ENCODE measurements at regions not wholly inside any gene's neighbourhood (a gene's known extent, or its start where the extent isn't known, plus 50 kb on each side); places are given as distances from the start of the nearest gene placed in this dataset.

DNA sequence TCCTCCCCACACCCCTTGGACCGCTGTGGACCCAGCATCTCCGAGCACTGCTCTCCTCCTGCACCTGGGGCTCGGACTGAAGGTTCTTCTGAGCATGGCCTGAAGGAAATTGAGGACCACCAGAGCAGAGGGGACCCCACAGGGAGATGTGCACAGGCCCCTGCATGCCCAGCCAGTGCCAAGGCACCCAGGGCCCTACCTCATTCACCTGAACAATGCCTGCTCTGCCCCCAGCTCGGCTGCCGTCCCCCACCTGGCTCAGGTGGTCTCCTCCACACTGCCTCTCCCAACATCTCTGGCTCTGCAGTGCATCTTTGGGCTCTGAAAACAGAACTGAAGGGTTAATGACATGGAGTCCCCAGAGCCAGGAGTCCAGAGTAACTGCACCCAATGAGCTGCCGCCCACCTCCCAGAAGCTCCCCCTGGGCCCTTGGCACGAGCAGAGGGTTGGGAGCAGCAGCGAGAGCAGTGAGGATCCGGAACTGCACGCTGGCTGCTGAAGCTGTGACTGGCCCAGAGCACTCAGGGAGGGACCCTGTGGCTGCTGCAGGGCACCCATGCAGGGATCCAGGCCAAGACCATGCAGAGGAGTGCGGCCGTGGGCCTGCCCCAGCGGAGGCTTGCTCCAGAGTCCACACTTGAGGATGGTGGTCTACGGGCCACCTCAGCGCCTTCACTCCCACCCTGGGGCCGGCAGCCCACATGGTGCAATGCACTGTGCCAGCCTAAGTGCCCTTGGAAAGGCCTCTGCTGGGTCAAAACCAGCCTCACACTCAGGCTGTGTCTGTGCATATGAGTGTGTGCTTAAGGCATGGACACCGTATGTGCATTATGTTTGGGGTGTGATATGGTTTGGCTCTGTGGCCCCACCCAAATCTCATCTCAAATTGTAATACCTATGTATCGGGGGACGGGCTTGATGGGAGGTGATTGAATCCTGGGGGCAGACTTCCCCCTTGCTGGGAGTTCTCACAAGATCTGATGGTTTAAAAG is 686.1 kb downstream of the TBC1D22A start:
- no peak for DNase-seq

DNA sequence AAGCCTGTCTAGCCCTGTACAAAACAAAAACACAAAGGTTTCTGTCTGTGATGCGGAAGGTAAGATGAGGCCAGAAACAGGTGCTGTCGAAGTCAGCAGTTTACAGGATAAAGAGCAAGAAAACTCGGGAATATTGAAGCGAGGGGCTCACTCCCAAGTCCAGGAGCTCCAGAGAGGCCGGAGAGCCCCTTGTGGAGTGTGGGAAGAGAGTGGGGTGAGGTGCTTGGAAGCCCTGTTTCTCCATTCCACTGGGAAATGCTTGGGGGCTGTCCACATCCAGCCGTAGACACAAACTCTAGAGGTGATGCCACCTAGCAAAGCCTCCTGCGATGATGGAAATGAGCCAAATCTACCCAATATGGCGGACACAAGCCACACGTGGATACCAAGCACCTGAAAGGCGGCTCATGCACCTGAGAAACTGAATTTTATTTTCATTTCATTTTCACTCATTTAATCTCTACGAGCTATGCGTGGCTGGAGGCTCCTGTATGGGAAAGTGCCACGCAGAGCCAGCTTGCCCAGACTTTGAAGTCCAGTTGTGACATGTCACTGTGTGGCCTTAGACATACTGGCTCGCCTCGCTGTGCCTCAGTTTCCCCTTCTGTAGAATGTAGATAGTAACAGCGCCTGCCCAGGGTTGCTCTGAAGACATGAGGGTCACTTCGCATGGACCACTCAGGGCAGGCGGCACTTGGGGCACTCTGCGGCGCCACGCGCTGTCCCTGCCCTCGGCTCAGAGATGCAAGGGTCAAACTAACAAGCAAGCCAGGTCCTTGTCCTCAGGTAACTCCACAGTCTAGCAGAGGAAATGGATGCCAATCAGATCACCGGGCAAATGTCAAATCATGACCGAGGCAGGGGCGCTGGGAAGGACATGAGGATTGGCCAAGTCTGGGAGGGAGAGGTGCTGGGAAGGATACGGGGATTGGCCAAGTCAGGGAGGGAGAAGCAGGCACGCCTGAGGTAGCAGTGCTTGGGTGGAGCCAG is 684.7 kb downstream of the TBC1D22A start:
- no peak for DNase-seq

DNA sequence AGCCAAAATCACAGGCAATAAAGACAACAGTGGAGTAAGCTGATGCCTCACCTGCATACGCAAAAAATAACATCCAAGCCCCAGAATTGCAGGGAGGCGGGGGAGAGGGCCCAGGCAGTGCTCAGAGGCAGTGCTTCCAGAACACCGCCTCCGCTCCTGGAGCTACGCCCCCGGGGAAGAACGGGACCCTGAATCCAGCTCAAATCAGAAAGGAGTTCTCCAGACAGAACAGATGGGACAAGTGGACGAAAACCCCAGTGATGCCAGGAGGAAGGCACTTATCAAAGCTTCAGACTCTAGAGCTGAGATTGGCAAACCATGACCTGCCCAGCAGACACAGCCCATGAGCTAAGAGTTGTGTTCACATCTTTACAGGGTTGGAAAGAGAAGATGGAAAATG is 683.9 kb downstream of the TBC1D22A start:
- no peak for DNase-seq

DNA sequence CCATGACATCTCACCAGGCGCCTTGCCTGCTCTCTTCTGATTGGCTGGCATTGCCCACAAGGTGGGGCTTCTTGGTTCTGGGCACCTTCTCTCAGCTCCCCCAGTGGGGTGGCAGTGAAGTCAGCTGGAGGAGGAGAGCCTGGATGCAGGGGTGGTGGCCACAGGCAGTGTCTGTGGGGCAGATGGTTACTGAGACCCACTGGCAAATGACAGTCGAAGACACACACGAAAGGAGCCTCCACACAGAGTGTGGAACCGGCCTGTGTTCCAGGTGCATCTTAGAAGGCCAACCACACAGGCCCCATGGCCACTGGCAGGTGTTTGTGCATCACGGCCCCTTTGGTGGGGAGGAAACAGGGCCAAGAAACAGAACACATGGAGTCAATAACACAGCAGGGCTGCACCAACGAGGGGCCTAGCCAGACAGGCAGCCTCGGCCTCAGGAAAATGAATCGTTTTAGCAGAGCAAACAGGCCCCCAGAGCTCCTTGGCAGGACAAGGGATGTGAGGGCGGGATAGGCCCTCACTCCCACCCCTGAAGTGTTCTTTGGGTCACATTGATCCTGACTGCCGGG is 683.4 kb downstream of the TBC1D22A start:
- DNase-seq, result no peak

DNA sequence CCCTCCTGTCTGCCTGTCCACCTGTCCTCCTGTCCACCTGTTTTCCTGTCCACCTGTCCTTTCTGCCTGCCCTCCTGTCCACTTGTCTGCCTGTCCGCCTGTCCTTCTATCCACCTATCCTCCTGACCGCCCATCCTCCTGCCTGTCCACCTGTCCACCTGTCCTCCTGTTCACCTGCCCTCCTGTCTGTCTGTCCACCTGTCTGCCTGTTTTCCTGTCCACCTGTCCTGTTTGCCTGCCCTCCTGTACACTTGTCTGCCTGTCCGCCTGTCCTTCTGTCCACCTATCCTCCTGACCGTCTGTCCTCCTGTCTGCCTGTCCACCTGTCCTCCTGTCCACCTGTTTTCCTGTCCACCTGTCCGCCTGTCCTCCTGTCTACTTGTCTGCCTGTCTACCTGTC is 682.8 kb downstream of the TBC1D22A start:
- no peak for DNase-seq

DNA sequence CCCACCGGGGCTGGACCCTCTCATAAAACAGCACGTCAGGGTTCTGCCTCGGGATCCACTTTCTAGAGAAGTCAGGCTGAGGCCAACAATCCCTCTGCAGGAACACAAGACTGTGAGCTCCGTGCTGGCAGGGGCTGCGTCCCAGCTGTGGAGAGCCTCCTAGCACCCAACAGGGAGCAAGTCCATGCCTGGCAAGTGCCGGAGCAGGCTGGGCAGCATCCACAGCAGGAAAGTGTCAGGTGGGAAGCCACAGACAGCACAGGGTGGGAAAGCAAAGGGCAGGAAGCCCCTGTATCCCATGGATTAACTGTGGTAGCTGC is 682.3 kb downstream of the TBC1D22A start:
- no peak for DNase-seq

DNA sequence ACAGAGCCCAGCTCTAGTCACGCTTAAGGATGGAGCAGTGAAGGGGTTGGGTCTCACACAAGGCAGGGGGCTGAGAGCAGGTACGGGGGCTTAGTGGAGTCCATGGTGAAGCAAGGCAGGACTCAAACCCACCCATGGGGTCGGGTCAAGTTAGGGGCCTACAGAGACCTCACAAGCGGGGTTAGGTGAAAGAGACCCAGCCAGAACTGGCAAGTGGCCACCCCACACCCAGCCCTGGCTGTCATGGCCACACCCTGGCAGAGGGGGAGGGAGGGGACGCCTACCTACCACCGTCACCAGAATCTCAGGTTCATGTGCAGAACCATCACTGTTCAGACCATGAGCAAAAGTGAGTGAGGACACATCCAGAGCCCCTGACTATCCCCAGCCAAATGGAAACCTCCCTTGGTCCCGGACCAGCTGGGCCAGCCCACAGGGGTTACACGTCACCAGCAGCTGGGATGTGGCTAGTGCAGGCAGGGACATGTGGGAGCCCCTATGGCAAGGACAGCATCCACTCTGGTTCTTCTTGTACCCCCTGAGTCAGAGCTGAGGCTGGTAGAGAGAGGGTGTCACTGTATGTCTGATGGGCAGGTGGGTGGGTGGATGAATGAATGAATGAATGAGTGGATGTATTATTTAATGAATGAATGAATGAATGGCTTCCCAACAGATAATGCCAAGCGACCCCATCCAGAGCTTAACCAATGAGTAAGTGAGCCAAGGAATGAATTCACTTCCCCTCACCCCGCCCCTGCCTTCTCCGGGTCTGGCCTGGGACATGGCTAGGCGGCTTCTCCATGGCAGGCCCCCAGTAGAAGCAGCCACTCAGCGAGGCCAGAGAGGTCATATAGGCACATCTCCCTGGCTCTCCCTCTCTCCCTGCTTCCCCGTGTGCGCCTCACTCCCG is 681.6 kb downstream of the TBC1D22A start:
- no peak for DNase-seq

DNA sequence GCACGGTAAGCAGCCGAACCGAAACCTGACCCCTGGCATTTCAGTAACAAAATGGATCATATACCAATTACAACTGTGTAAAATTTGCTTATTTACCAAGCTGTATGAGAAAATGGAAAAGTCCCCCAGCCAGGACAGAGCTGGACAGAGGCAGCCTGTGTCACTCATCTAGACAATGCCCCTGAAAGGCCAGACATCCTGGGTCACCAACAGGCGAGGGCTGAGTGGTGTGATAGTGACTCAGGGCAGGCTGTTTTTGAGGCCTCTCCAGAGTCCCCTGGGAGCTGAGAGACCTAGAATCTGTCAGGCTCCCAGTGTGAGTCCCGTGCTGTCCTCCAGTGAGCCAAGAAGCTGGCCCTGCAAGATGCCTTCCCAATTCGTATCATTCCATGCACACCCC is 680.4 kb downstream of the TBC1D22A start:
- DNase-seq, result no peak

DNA sequence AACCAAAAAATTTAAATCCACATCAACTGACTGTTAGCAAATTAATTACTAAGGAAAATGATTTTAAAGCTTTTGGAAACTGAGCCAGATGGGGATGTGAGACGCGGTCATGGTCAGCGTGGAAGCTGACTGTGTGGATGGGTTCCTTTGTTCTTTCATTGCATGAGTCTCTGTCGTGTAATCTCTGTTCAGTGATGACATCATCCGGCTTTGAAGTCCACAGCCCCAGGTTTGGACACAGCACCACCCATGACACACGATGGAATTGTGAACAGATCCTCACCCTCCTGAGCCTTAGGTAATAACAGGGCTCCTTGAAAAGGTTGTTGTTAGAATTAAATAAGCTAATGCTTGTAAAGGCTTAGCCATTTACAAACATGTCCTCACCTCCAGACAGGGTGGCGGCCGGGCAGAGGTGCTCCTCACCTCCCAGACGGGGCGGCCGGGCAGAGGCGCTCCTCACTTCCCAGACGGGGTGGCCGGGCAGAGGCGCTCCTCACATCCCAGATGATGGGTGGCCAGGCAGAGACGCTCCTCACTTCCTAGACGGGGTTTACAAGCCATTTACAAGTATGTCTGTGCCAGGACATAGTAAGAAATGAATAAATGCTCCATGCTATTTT is 677.3 kb downstream of the TBC1D22A start:
- DNase-seq, result no peak

DNA sequence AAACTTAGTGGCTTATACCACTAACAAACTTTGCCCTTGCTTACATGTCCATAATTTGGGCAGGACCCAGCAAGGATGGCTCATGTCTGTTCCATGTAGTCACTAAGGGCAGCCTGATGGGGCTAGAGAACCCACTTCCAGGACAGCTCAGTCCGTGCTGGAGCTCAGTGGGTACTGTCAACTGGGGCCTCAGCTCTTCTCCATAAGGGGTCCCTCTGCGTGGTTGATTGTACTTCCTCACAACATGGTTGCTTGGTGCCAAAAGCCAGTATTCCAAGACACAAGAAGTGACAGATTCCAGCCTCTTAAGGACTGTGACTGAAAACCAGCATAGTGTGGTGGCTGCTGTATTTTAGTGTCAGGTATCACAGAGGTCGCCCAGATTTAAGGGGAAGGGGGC is 675.2 kb downstream of the TBC1D22A start:
- DNase-seq, result no peak

DNA sequence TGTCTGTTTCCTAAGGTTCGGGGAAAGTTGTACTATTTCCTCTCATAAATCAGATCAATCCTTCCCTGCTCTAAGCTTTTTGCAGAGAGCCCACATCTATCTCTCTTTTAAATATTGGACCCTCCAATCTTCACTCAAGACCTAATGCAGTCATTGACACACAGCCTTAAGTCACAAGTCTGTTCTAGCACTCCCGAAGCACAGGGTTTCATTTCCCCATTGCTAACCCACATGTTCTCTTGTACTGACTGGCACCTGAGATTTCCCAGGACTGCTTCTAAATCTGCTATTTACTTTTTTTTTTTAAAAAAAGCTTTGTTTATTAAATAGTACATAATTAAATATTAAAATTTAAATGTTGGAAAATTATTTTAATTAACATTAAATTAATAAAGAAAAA is 674.7 kb downstream of the TBC1D22A start:
- DNase-seq, result no peak

DNA sequence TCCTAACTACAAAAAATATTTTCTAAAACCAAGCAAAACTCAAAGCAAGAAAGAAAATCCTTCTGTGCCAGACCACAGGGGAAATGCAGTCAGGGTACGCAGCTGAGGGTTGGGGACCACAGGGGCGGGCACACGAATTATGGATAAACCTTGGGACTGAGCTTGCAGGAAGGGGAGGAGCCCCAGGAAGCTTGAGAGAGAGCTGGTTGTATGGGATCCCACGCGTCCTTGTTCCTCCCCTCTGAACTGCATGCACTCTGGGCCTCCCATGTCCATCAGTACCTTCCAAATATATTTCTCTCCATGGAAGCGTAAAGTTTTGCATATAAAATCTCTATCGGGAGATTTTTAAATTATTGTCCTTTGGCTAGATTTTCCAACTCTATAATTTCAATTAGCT is 673.4 kb downstream of the TBC1D22A start:
- no peak for DNase-seq

DNA sequence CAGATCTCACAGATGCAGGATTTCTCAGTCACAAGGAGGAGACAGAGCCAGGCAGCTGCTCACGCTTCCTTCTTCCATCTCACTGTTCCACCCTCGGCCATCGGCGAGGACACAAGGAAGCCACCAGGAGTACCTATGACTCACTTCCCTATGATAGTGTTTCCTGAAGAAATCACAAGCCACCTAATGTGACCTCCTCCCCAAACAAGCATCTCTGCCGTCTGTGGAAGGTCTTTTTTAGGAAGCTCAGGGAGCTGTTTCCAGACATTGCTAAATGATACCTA is 672.7 kb downstream of the TBC1D22A start:
- DNase-seq, result no peak

DNA sequence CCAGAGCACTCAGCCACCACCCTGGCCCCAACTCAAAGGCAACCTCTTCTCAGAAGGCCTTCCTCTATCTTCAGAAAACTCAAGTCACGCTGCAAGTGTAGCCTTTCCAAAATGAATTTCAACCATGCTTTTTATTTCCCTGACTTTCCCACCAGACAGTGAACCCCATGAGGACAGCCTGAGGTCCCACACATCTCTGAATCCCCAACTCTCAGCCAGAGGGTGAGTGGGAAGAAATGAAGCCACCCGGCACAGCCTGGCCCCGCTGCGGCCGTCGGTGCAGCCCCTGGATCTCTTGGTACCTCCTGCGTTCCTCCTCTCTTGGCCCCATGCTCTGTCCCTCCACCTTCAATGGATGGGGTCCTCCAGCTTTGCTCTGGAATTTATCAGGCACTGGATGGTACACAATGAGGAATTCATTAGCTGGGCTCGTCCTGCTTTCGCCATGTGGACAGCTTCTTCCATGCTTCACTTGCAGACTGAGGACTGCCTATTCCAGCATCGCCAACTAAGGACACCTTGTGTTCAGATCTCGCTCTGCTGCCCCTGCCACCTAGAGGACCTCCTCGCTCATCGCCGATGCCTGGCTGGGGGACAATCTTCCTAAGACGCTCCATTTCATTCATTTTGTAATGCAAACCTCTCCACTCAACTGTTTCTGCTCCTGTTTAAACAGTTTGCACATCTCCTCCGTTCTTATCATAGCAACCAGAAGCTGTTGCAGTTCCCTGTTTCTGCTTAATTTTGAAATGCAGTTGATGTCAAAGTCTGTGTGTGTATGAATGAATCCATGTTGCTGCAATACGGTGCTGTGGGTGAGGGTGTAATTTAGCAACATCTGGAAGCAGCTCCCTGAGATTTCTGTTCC is 672.1 kb downstream of the TBC1D22A start:
- DNase-seq, result no peak

DNA sequence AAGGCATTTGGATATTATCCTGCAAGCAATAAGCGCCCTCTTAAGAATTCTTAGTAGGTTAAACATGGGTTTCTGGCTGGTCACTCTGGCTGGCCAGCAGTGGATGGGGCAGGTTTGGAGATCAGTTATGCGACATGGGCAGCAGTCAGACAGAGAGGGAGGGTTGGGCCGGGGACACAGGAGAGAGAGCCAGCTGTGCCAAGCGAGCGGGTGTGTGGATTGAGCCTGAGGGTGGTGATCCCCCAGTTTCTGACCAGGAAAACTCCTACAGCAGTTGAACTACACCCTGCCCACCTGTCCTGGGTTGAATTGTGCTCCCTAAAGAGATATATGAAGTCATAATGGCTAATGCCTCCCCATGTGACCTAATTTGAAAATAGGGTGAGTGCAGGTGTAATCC is 671.2 kb downstream of the TBC1D22A start:
- DNase-seq, result no peak

DNA sequence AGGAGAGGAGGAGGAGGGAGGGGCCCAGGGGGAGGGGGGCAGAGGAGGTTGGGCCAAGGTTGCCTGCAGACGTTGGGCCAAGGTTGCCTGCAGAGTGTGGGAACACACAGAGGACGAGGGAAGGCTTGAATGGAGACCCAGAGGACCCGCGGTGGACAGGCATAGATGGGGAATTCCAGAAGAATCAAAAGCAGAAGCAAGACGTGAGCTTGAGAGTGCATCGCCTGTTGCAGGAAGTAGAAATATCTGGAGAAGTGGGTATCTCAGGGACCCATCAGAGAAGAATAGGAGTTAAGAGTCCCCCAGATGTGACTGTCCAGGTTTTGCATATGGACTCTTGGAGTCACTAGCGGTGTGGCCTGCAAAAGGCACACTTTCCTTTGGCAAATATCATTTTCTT is 670.2 kb downstream of the TBC1D22A start:
- no peak for DNase-seq

DNA sequence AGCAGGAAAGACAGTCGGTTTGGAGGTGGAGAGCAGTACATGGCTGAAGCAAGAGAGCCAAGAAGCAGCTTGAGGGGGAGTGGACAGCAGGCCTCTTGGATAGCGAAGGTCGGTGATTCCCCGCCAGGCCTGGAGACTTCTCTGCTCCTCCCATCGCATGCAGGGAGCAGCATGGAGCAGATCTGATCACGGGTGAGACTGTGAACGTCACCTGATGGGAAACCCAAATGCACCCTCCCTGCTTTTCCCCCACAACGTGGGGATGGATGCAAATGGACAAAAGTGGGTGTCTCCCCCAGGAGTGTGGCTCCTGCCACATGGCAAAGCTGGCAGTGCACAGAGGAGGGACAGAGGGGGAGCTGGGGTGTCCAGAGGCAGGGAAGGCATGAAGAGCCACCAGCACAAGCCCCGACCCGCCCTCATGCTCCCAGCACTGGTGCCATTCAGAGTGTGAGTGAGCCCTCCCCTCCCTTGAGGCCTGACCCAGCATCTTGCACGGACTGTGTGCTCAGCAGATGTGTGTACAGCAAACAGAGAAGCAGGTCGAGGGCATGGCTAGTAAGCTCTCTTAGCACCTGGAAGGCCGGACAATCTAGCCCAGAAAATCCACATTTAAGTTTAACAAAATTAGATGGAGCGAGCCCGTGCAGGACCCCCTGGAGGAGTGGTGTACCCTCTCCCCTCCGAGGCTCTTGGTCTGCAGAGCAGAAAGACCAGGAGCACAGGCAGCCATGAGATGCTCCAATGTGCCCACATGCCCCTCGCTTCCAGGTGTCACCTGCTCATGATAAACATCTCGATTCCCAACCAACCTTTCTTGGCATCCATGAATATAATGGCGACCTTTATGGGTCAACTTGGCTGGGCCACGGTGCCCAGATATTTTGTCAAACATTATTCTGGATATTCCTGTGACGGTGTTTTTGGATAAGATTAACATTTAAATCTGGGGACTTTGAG is 661.7 kb downstream of the TBC1D22A start:
- no peak for DNase-seq

DNA sequence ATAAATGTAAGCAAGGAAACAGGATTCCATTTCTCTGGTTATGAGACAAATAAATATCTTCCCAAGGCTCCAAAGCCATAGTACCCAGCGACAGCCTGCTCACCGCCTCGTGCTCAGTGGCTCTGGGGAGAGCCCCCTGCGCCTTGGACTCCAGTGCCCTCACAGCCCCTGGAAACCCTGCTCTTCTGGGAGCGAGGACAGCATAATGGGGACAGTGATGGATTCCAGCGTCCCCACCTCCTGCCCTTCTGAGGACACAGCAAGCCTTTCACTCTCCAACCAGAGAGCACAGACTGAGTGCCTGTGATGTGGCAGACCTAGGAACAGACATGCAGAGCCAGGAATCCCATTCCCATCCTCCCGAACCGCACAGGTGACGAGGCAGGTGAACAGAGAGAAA is 660.8 kb downstream of the TBC1D22A start:
- no peak for DNase-seq

DNA sequence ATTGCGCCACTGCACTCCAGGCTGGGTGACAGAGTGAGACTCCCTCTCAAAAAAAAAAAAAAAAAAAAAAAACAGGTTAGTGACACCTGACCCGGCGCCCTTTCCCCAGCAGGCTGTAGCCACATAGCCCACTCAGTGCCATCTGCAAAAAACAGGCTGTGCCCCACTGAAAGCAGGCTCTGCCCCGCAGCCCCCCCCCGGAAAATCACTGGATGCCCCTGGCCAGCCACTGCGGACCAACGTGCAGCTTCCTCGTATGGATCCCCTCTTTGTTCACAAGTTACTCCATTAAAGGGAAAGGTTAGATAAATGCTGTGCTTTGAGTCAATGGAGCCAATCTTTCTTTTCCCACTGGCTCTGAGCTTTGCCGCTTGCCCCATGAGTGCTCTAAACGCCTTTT is 660.3 kb downstream of the TBC1D22A start:
- DNase-seq, result no peak

DNA sequence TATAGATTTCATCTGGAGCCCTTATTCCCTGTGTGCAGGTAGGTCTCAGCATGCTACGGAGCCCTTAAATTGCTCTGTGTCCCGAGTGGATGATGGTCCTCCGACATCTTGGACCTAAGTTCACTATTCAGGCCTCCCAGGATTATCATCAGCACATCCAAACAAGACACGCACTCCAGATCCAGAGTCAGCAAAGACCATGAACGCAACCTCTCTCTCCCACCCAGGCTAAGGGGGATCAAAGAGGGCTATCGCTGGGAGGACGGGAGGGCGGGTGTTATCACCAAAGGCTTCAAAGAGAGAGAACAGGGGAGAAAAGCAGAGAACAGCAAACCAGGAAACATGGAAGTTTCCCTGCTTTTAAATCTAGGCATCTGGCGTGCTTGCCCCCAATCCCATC is 659.4 kb downstream of the TBC1D22A start:
- no peak for DNase-seq

Measured in activated effector memory CD4-positive, alpha-beta T cell treated with Interleukin-2 at 50 U/mL for 16 hours (primary cell).